ENCODE measurements at regions not wholly inside any gene's neighbourhood (a gene's known extent, or its start where the extent isn't known, plus 50 kb on each side); places are given as distances from the start of the nearest gene placed in this dataset.
"Not testable (repeated sequence)": the region's sequence is repeated elsewhere in the genome, so short reads cannot be mapped to it uniquely, and the experiment has no call there.

- DNase-seq (ENCODE audit: low read depth) = no peak
These were observed 483.7 kb downstream of the TSHZ3 start for GRCh38 chr19:30865511-30865910.

GRCh38 chr19:30864391-30865215 is 484.6 kb downstream of the TSHZ3 start:
- DNase-seq (ENCODE audit: low read depth) = no peak

GRCh38 chr19:30862876-30863275 is 486.4 kb downstream of the TSHZ3 start:
- no peak for DNase-seq (ENCODE audit: low read depth)

GRCh38 chr19:30861919-30862318 is 487.3 kb downstream of the TSHZ3 start:
- DNase-seq (ENCODE audit: low read depth) = no peak

- DNase-seq (ENCODE audit: low read depth) = no peak
These were observed 485.8 kb downstream of the ZNF536 start for GRCh38 chr19:30857966-30858490.

- no peak for DNase-seq (ENCODE audit: low read depth)
These were observed 485.2 kb downstream of the ZNF536 start for GRCh38 chr19:30857388-30857787.

- DNase-seq (ENCODE audit: low read depth) = no peak
These were observed 484.6 kb downstream of the ZNF536 start for GRCh38 chr19:30856786-30857185.

GRCh38 chr19:30856376-30856775 is 484.2 kb downstream of the ZNF536 start:
- no peak for DNase-seq (ENCODE audit: low read depth)

GRCh38 chr19:30855442-30855841 is 483.3 kb downstream of the ZNF536 start:
- no peak for DNase-seq (ENCODE audit: low read depth)

- DNase-seq (ENCODE audit: low read depth) = no peak
These were observed 482.5 kb downstream of the ZNF536 start for GRCh38 chr19:30854661-30855060.

GRCh38 chr19:30854207-30854606 is 482.0 kb downstream of the ZNF536 start:
- no peak for DNase-seq (ENCODE audit: low read depth)

- DNase-seq (ENCODE audit: low read depth) = no peak
These were observed 480.9 kb downstream of the ZNF536 start for GRCh38 chr19:30853036-30853435.

- no peak for DNase-seq (ENCODE audit: low read depth)
These were observed 480.0 kb downstream of the ZNF536 start for GRCh38 chr19:30852168-30852567.

- no peak for DNase-seq (ENCODE audit: low read depth)
These were observed 479.5 kb downstream of the ZNF536 start for GRCh38 chr19:30851646-30852045.

GRCh38 chr19:30848636-30849425 is 476.6 kb downstream of the ZNF536 start:
- DNase-seq (ENCODE audit: low read depth) = no peak

GRCh38 chr19:30846102-30846501 is 473.9 kb downstream of the ZNF536 start:
- DNase-seq (ENCODE audit: low read depth) = no peak

- no peak for DNase-seq (ENCODE audit: low read depth)
These were observed 470.7 kb downstream of the ZNF536 start for GRCh38 chr19:30842926-30843325.

- no peak for DNase-seq (ENCODE audit: low read depth)
These were observed 469.8 kb downstream of the ZNF536 start for GRCh38 chr19:30841934-30842333.

GRCh38 chr19:30830875-30831274 is 458.7 kb downstream of the ZNF536 start:
- DNase-seq (ENCODE audit: low read depth) = no peak

GRCh38 chr19:30825505-30825904 is 453.3 kb downstream of the ZNF536 start:
- not testable (repeated sequence) for DNase-seq (ENCODE audit: low read depth)

- DNase-seq (ENCODE audit: low read depth) = no peak
These were observed 452.6 kb downstream of the ZNF536 start for GRCh38 chr19:30824809-30825208.

- no peak for DNase-seq (ENCODE audit: low read depth)
These were observed 445.9 kb downstream of the ZNF536 start for GRCh38 chr19:30817965-30818567.

- no peak for DNase-seq (ENCODE audit: low read depth)
These were observed 445.0 kb downstream of the ZNF536 start for GRCh38 chr19:30817197-30817596.
